Spleen (tissue), 7 donors: ENCODE measurements at regions not wholly inside any gene's neighbourhood (a gene's known extent, or its start where the extent isn't known, plus 50 kb on each side); places are given as distances from the start of the nearest gene placed in this dataset.

Experiments used
- POLR2A ChIP-seq, 3 donors: fragments of 450-650 bp; IDR thresholded peaks; one replicate each; pipeline ENCODE4 v1.5.1; 2017; ENCODE audit warnings: antibody characterized with exemption in 3 of 3, mild to moderate bottlenecking in 1 of 3
- POLR2AphosphoS5 ChIP-seq, 3 donors: sonication (generic); formaldehyde crosslinking; IDR thresholded peaks; one replicate each; pipeline ENCODE4 v1.5.1; 2017; ENCODE audit warnings: antibody characterized with exemption in 3 of 3
- TF ChIP-seq, protein P1 (sequence below), 11 experiments: fragments of 200-600 bp in 7 of 11; fragments of 450-650 bp in 4 of 11; sonication (generic) in 4 of 11; IDR thresholded peaks in 8 of 11; conservative IDR thresholded peaks in 3 of 11; 1 replicate in 7 of 11; 2 replicates in 4 of 11; pipeline versions ENCODE4 v1.4.0 to v1.8.0; 2016 to 2021; ENCODE audit warnings: antibody characterized with exemption in 11 of 11, inconsistent platforms in 4 of 11, mild to moderate bottlenecking in 1 of 11
- donor health status: DM: no; HTN: no; CAD: no; lungs with moderate emphysema.
- donor health status: DM: no; HTN: no; CAD: no.
- donor health status: DM: no; HTN: no; CAD: no.

GRCh38 chr3:144636833-144637232 is 665.2 kb downstream of the DIPK2A start:
- TF ChIP-seq POLR2AphosphoS5 (IDR thresholded peaks at IDR 0.05) = no peak
- no peak for TF ChIP-seq POLR2A (IDR thresholded peaks at IDR 0.05)
- TF ChIP-seq, protein P1, sequence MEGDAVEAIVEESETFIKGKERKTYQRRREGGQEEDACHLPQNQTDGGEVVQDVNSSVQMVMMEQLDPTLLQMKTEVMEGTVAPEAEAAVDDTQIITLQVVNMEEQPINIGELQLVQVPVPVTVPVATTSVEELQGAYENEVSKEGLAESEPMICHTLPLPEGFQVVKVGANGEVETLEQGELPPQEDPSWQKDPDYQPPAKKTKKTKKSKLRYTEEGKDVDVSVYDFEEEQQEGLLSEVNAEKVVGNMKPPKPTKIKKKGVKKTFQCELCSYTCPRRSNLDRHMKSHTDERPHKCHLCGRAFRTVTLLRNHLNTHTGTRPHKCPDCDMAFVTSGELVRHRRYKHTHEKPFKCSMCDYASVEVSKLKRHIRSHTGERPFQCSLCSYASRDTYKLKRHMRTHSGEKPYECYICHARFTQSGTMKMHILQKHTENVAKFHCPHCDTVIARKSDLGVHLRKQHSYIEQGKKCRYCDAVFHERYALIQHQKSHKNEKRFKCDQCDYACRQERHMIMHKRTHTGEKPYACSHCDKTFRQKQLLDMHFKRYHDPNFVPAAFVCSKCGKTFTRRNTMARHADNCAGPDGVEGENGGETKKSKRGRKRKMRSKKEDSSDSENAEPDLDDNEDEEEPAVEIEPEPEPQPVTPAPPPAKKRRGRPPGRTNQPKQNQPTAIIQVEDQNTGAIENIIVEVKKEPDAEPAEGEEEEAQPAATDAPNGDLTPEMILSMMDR (IDR thresholded peaks at IDR 0.05 in 8 of 11, conservative IDR thresholded peaks at IDR 0.05 in 3 of 11) = no peak
